ENCODE measurements at regions not wholly inside any gene's neighbourhood (a gene's known extent, or its start where the extent isn't known, plus 50 kb on each side); places are given as distances from the start of the nearest gene placed in this dataset.

- TF ChIP-seq CTCF (IDR thresholded peaks at IDR 0.05) (no peak), EP300 (IDR thresholded peaks at IDR 0.05) (no peak), POLR2A (IDR thresholded peaks at IDR 0.05; ENCODE audit: low read depth) (no peak), POLR2AphosphoS5 (IDR thresholded peaks at IDR 0.05) (no peak)
- H3K36me3 ChIP-seq: no peaks in the 10 kb centered on the region
- H3K27me3 ChIP-seq: no peaks in the 10 kb centered on the region
- H3K4me3 ChIP-seq: no peak overlapping the region
- no peaks in the 10 kb centered on the region for H3K9me3 ChIP-seq
- H3K4me1 ChIP-seq: no peaks in the 10 kb centered on the region
- 74% methylated on average over 3 of the region's 3 CpGs for WGBS
- intact Hi-C loops (cut with DNase I): no loop called here
- DNase-seq (ENCODE audit: extremely low spot score): no peak
- H3K27ac ChIP-seq (replicated peaks in 1 of 4): no peak overlapping the region
These were observed 52.2 kb upstream of the SMIM30 start for GRCh38 chr7:113170591-113170990.

All from esophagus muscularis mucosa (tissue), 4 donors.